ENCODE measurements at regions not wholly inside any gene's neighbourhood (a gene's known extent, or its start where the extent isn't known, plus 50 kb on each side); places are given as distances from the start of the nearest gene placed in this dataset.
"Not testable (repeated sequence)": the region's sequence is repeated elsewhere in the genome, so short reads cannot be mapped to it uniquely, and the experiment has no call there.

- not testable (repeated sequence) for TF ChIP-seq FOXA1 (IDR thresholded peaks at IDR 0.05); ARNT (IDR thresholded peaks at IDR 0.05); TARDBP (IDR thresholded peaks at IDR 0.05); FOXM1 (IDR thresholded peaks at IDR 0.05; ENCODE audit: borderline replicate concordance); SP1 (IDR thresholded peaks at IDR 0.05); CTBP1 (IDR thresholded peaks at IDR 0.05; ENCODE audit: borderline replicate concordance); ELF4 (IDR thresholded peaks at IDR 0.05)
These were observed 60.0 kb upstream of the TMEM254 start for GRCh38 chr10:80018406-80018984.

Measured in HEK293T (cell line).